GM21786 (cell line): ENCODE measurements at regions not wholly inside any gene's neighbourhood (a gene's known extent, or its start where the extent isn't known, plus 50 kb on each side); places are given as distances from the start of the nearest gene placed in this dataset.
"Not testable (repeated sequence)": the region's sequence is repeated elsewhere in the genome, so short reads cannot be mapped to it uniquely, and the experiment has no call there.

Experiments
- ATAC-seq: cut with Tn5 transposase; IDR thresholded peaks from one replicate; pipeline ENCODE4 v1.9.1; 2021; ENCODE audit not compliant: unreplicated experiment

DNA sequence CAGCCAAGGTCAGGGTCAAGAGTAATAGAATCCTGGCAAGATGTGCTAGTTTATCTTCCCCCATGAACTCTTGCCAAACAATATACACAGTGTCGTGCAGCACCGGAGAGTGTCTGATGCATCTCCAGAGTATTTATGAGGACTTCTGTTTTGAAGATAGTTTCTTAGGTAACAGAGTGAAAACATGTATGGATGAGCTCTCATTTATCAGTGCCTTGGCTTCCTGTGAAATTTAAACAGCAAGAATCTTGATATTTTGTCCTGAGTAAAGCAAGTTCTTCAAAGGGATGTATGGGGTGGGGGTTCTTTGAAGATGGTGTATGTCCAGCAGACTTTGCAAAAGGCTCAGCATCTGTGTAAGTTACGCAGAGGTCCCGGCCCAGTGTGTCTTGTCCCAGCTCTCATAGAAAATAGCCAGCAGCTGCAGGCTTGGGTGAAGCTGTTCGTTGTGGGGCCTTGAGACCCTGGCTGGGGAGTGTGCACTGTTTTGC is 361.0 kb upstream of the NT5C1B start:
- no peak for ATAC-seq

GRCh38 chr2:18949871-18950270 is 360.5 kb upstream of the NT5C1B start:
- ATAC-seq, result no peak

DNA sequence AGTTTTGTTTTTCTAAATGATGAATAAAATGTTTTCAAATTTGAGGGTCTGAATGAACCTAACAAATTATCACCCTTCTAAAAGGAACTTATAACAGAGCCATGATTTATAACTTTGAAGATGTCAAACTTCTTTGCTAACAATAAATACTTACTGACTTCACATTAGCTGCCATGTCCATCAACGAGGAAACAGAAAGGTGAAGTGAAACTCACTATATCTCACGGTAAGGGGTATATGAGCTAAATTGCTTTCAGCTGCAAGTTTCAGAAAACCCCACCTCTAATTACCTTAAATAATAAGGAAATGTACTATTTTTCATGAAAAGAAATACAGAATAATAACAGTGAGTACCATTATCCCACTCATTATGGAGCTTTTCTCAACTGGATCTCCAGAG is 350.8 kb upstream of the NT5C1B start:
- ATAC-seq, result peak; percentile 84

DNA sequence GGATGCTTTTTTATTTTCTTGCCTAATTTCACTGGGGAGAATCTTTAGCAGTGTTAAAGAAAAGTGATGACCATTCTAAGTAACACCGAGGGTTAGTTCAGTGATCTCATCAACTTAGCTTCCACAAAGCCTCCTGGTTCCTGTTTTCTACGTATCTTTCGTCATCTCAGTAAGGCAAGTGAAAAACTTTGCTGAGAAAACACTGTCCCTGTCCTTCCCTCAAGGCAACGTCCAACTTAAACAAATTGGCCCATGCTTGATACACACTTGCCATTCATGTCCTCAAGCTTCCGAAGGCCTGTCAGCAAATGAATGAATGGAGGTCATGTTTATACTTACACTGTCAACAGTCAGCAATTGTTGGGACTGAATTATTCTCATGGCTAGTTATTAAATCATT is 350.4 kb upstream of the NT5C1B start:
- not testable (repeated sequence) for ATAC-seq

- ATAC-seq, result no peak
These were observed 345.5 kb upstream of the NT5C1B start for GRCh38 chr2:18934886-18935285.

DNA sequence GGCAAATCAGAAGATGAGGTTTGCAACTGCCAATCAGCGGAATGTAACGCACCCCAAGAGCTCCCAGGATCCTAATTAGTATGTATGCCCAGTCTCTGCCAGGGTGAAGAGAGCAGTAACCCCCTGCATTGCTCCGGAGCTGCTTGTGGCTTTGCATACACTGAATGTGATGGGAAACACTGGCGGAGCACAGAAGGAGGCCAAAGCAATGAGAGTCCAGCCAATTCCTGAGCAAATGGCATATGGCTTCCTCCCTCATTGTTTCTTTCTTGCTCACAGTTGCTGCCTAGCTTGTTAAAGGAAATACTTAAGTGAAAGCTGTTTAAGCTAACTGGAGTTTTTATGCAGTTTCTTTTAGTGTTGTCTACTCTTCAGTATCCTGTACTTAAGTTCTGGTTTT is 343.5 kb upstream of the NT5C1B start:
- ATAC-seq, result no peak

DNA sequence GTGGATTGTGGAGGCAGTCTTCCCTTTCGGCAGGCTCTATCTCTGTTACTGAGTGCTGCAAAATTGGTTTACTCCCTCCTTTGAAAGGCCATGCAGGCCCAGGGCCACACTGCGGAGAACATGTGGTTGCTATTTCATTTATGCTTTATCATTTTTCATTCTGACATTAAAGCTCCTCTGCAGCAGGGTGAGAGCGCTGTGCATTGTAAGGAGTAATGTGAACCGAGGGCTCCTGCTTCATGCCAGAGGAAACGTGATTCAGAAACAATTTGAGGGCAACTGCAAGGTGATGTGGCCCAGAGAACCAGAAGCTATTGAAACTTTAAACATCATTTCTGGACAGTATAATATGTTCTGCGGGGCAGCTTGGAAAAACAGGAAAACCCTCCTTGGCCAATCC is 341.6 kb upstream of the NT5C1B start:
- no peak for ATAC-seq

DNA sequence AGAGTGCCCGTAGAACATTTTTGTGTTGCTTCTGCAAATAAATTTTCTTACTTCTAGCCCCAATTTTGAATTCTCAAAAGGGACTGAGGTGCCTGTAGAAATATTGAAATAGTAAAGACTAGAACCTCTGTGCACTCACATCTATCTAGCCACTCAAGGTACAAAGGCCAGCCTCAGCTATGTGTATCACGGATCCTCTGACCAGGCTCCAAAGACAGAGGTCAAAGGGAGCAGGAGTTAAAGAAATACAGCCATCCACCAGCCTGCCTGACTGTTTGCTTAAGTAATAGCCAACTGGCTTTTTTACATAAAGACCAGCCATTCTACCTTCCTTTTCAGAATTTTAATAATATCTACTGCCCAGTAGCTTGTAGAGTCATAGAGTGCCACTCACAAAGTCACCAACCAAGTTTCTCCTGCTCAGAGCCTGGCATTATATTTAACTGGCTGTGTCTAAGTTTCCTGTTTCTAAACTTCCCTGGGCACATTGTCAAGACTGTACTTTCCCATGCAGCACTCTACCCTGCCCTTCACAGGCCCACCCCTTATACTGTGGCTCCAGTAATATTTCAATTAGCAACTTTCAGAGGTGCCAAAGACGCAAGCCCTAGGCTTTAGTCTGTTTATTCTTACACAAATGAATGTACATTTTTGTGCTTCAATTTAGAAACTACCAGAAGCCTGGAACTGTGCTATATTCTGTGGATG is 338.3 kb upstream of the NT5C1B start:
- ATAC-seq, result no peak

- ATAC-seq, result no peak
These were observed 337.5 kb upstream of the NT5C1B start for GRCh38 chr2:18926631-18927524.

DNA sequence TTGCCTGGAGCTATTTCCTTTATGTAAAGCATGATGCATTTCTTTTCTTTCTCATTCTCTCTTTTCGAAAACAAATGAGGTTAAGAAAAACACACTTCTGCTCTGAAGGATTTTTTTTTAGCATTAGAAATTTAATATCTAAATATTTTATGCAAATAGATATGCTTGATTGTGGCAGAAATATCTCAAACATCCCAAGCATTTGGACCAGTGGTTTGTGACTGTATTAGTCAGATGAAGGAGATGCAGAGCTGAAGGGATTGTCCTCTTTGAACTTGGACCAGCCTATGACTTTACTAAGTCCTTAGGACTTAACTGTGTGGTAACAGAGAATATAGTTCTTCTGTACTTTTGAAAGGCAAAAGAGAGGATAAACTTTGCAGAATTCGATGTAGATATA is 335.9 kb upstream of the NT5C1B start:
- no peak for ATAC-seq

GRCh38 chr2:18924886-18925285 is 335.5 kb upstream of the NT5C1B start:
- ATAC-seq, result no peak

DNA sequence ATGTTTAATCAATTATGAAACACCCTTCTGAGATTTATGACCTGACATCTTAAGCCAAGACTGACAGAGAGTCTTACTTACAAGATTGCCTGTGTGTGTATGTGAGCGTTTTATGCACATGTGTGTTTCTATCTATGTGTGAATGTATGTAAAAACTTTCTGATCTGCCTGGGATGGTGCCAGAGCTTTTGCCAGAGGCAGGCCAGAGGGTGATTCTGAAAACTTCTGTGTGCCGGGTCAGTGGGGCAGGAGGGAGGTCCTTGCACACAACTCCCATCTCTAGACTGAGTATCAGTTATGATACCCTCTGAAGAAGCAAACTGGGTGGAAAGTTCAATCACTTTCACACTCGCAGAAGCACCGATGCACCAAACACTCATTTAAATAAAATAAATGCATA is 335.0 kb upstream of the NT5C1B start:
- ATAC-seq, result no peak

DNA sequence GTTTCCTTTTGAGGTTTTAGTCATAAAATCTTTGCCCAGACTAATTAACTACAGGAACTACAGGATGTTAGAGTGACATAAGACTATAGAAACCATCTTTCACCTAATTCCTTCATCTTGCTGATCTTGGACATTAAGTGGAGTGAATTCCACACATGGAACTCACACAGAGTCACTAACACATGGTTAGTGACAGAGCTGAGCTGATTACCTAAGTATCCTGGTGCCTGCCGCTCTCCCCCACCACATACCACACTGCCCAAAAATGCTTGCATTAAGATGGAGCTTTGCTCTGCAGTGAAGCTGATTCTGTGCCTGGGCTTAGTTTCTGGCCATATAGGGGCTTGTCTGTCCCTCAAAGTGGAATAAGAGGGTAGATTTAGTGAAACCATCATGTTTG is 332.9 kb upstream of the NT5C1B start:
- no peak for ATAC-seq

DNA sequence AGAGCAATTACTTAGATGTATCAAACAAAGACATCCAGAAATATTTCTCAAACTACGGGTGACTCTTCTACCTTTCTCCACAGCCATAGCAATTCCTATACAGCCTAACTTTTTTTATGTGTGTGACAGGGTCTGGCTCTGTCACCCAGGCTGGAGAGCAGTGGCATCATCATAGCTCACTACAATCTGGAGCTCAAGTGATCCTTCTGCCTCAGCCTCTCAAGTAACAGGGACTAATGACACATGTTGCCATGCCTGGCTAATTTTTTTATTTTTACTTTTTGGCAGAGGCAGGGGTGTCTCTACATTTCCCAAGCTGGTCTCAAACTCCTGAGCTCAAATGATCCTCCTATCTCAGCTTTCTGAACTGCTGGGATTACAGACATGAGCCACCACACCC is 328.9 kb upstream of the NT5C1B start:
- ATAC-seq, result no peak

- no peak for ATAC-seq
These were observed 325.9 kb upstream of the NT5C1B start for GRCh38 chr2:18915227-18915626.

- no peak for ATAC-seq
These were observed 324.1 kb upstream of the NT5C1B start for GRCh38 chr2:18913512-18913911.

- no peak for ATAC-seq
These were observed 323.0 kb upstream of the NT5C1B start for GRCh38 chr2:18912225-18912888.

GRCh38 chr2:18911416-18911815 is 322.0 kb upstream of the NT5C1B start:
- no peak for ATAC-seq

GRCh38 chr2:18910843-18911242 is 321.5 kb upstream of the NT5C1B start:
- no peak for ATAC-seq

GRCh38 chr2:18907937-18908336 is 318.6 kb upstream of the NT5C1B start:
- no peak for ATAC-seq

DNA sequence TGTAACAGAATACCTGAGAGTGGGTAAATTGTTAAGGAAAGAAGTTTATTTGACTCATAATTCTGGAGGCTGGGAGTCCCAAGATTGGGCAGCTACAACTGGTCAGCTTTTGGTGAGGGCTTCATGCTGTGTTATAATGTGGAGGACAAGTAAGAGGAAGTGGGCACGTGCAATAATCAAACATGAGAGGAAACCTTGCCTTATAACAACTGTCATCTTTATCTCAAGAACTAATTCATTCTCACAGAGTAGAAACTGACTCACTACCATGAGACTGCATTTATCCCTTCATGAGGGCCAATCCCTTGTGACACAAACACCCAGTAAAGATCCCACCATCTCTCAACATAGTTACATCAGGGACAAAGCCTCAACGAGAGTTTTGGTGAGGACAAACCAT is 318.1 kb upstream of the NT5C1B start:
- no peak for ATAC-seq

- ATAC-seq, result peak; percentile 96
These were observed 314.4 kb upstream of the NT5C1B start for GRCh38 chr2:18903750-18904149.
